Suprapubic skin (tissue), 4 donors: ENCODE measurements at regions not wholly inside any gene's neighbourhood (a gene's known extent, or its start where the extent isn't known, plus 50 kb on each side); places are given as distances from the start of the nearest gene placed in this dataset.

Source experiments
- DNase-seq, 2 donors: peaks; one replicate each; pipeline ENCODE4 v3.0.0-alpha.2; 2019; ENCODE audit warnings: low spot score in 2 of 2
- H3K27ac ChIP-seq: fragments of 200-600 bp; sonication (generic); one replicate; pipeline ENCODE4 v1.5.1; 2019
- H3K27me3 ChIP-seq: fragments of 200-600 bp; sonication (generic); one replicate; pipeline ENCODE4 v1.5.1; 2019
- H3K36me3 ChIP-seq: fragments of 200-600 bp; sonication (generic); one replicate; pipeline ENCODE4 v1.5.1; 2019
- H3K4me1 ChIP-seq: fragments of 200-600 bp; sonication (generic); one replicate; pipeline ENCODE4 v1.5.1; 2019
- H3K4me3 ChIP-seq: fragments of 200-600 bp; sonication (generic); one replicate; pipeline ENCODE4 v1.5.1; 2019; ENCODE audit warnings: mild to moderate bottlenecking
- H3K9me3 ChIP-seq: fragments of 200-600 bp; sonication (generic); one replicate; pipeline ENCODE4 v1.5.1; 2019
- EP300 ChIP-seq: sonication (generic); formaldehyde crosslinking; IDR thresholded peaks from one replicate; pipeline ENCODE4 v1.6.1; 2017; ENCODE audit warnings: antibody characterized with exemption
- POLR2A ChIP-seq, 2 donors: fragments of 450-650 bp; IDR thresholded peaks; one replicate each; pipeline ENCODE4 v1.6.1; 2017; ENCODE audit warnings: antibody characterized with exemption in 2 of 2, mild to moderate bottlenecking in 2 of 2, moderate library complexity in 2 of 2
- POLR2AphosphoS5 ChIP-seq, 3 donors: sonication (generic); formaldehyde crosslinking; IDR thresholded peaks; one replicate each; pipeline ENCODE4 v1.6.1; 2017; ENCODE audit warnings: antibody characterized with exemption in 3 of 3
- WGBS: methylation state at CpG from one replicate; pipeline ENCODE4 v1.1.5; 2018; 5-methylcytosine and 5-hydroxymethylcytosine counted together
- TF ChIP-seq, protein P1 (sequence below), 2 donors: fragments of 200-600 bp in 1 of 2; fragments of 450-650 bp in 1 of 2; sonication (generic) in 1 of 2; IDR thresholded peaks; one replicate each; pipeline ENCODE4 v1.5.1; 2016 to 2019; ENCODE audit warnings: antibody characterized with exemption in 2 of 2, mild to moderate bottlenecking in 1 of 2, moderate library complexity in 1 of 2

- 89% methylated on average over 2 of the region's 2 CpGs for WGBS
- no peak for DNase-seq
- TF ChIP-seq, protein P1, sequence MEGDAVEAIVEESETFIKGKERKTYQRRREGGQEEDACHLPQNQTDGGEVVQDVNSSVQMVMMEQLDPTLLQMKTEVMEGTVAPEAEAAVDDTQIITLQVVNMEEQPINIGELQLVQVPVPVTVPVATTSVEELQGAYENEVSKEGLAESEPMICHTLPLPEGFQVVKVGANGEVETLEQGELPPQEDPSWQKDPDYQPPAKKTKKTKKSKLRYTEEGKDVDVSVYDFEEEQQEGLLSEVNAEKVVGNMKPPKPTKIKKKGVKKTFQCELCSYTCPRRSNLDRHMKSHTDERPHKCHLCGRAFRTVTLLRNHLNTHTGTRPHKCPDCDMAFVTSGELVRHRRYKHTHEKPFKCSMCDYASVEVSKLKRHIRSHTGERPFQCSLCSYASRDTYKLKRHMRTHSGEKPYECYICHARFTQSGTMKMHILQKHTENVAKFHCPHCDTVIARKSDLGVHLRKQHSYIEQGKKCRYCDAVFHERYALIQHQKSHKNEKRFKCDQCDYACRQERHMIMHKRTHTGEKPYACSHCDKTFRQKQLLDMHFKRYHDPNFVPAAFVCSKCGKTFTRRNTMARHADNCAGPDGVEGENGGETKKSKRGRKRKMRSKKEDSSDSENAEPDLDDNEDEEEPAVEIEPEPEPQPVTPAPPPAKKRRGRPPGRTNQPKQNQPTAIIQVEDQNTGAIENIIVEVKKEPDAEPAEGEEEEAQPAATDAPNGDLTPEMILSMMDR (IDR thresholded peaks at IDR 0.05): no peak
- TF ChIP-seq POLR2A (IDR thresholded peaks at IDR 0.05): no peak
- TF ChIP-seq POLR2AphosphoS5 (IDR thresholded peaks at IDR 0.05): no peak
- TF ChIP-seq EP300: no peak
- H3K36me3 ChIP-seq: no peaks in the 10 kb centered on the region
- no peaks in the 10 kb centered on the region for H3K9me3 ChIP-seq
- no peaks in the 10 kb centered on the region for H3K4me1 ChIP-seq
- H3K4me3 ChIP-seq: no peak overlapping the region
- no peak overlapping the region for H3K27ac ChIP-seq
- H3K27me3 ChIP-seq: no peaks in the 10 kb centered on the region
These were observed 253.6 kb upstream of the DIPK2B start for GRCh38 chrX:45454290-45454689.

DNA sequence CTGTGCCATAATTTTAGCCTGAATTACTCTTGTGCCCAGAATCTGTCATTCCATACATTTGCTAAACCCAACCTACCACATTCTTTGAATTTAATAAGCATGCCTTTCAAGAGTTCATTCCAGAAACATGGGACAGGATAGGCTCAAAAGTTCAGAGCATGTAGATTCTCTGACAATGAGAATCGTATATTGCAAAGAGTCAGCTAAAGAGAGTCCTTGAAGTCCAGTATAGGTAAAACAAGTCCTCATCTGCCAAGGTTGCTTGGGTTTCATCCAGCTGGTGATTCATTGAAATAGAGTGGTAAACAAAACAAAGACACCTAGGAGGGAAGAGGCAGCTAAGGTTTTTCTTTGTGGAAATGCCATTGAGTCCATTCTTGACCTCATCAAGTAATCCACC, 249.3 kb upstream of the DIPK2B start:
- WGBS: 43% methylated on average over 1 of the region's 1 CpG
- no peaks in the 10 kb centered on the region for H3K36me3 ChIP-seq
- H3K27me3 ChIP-seq: no peaks in the 10 kb centered on the region
- TF ChIP-seq EP300 (no peak), POLR2A (IDR thresholded peaks at IDR 0.05) (no peak), POLR2AphosphoS5 (IDR thresholded peaks at IDR 0.05) (no peak)
- TF ChIP-seq, protein P1 (IDR thresholded peaks at IDR 0.05): no peak
- no peaks in the 10 kb centered on the region for H3K4me1 ChIP-seq
- H3K9me3 ChIP-seq: no peaks in the 10 kb centered on the region
- DNase-seq: no peak
- no peak overlapping the region for H3K4me3 ChIP-seq
- H3K27ac ChIP-seq: no peak overlapping the region

DNA sequence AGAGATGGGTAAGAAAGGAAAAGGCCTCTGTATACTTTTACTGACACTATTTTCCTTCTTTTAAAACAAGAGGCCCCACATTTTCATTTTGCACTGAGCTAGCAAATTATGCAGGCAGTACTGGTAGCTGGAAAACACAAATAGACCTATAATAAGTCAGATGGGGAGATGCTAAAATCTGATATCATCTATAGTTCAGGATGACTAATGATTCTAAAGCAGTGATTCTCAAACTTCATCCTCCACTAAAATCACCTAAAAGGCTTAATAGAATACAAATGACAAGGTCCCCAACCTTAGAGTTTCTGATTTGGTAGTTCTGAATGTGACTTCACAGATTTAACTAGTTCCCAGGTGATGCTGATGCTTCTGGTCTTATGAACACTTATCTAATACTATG, 247.3 kb upstream of the DIPK2B start:
- no peaks in the 10 kb centered on the region for H3K4me1 ChIP-seq
- H3K27me3 ChIP-seq: no peaks in the 10 kb centered on the region
- H3K27ac ChIP-seq: no peak overlapping the region
- H3K4me3 ChIP-seq: no peak overlapping the region
- H3K9me3 ChIP-seq: no peaks in the 10 kb centered on the region
- DNase-seq: no peak
- no peak for TF ChIP-seq POLR2AphosphoS5 (IDR thresholded peaks at IDR 0.05)
- no peak for TF ChIP-seq POLR2A (IDR thresholded peaks at IDR 0.05)
- TF ChIP-seq EP300: no peak
- no peaks in the 10 kb centered on the region for H3K36me3 ChIP-seq

- TF ChIP-seq POLR2AphosphoS5 (IDR thresholded peaks at IDR 0.05) (no peak), EP300 (no peak), POLR2A (IDR thresholded peaks at IDR 0.05) (no peak)
- TF ChIP-seq, protein P1 (IDR thresholded peaks at IDR 0.05): no peak
- Histone ChIP-seq H3K36me3 (no peaks in the 10 kb centered on the region), H3K4me1 (no peaks in the 10 kb centered on the region), H3K4me3 (no peak overlapping the region), H3K27ac (no peak overlapping the region), H3K9me3 (no peaks in the 10 kb centered on the region), H3K27me3 (no peaks in the 10 kb centered on the region)
- no peak for DNase-seq
These were observed 246.7 kb upstream of the DIPK2B start for GRCh38 chrX:45447331-45447730.

DNA sequence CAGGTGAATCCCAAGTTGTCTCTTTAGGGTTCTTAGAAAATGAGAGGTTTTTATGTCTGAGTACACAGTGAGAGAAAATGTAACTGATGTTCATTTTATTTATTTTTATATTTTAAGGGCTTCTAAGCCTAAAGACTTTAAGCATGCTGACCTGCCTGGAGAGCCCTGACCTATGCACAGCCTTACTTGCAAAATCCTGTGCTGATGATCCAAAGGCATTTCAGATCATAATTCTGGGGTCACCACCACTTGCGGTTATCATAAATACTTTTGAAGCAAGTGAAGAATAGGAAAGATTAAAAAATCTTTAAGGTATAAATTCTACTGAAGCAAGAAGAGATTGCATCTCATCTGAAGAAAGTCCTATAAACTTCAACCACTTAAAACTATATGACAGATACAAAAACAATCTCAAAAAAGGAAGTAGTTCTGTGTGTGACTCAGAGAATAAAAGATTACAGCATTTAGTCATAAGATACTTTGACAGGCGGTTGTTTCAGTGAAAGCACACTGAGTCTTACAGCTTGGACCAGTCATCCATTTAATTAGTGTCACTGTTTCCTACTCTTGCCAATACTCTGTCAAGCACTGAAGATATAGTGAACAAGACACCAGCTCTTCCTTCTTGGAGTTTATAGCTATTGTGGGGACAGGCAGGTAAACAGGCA, 245.2 kb upstream of the DIPK2B start:
- Histone ChIP-seq H3K27ac (no peak overlapping the region), H3K4me3 (no peak overlapping the region), H3K36me3 (no peaks in the 10 kb centered on the region), H3K9me3 (no peaks in the 10 kb centered on the region), H3K4me1 (no peaks in the 10 kb centered on the region), H3K27me3 (no peaks in the 10 kb centered on the region)
- TF ChIP-seq EP300 (no peak), POLR2AphosphoS5 (IDR thresholded peaks at IDR 0.05) (no peak), POLR2A (IDR thresholded peaks at IDR 0.05) (no peak)
- TF ChIP-seq, protein P1 (IDR thresholded peaks at IDR 0.05): no peak
- WGBS: 62% methylated on average over 2 of the region's 2 CpGs
- DNase-seq: no peak

DNA sequence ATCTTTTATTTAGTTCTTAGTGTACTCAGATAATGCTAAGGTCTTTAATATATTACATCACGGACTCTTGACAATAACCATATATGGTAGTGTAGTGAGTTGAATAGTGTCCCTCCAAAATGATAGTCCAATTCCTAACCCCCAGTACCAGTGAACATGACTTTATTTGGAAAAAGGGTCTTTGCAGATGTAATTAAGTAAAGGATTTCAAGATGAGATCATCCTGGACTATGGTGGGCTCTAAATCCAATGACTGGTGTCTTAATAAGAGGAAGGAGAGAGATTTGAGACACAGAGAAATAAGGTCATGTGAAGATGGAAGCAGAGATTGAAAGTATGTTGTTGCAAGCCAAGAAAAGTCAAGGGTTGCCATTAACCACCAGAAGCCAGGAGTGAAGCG, 236.5 kb upstream of the DIPK2B start:
- Histone ChIP-seq H3K9me3 (no peaks in the 10 kb centered on the region), H3K27me3 (no peaks in the 10 kb centered on the region), H3K4me1 (no peaks in the 10 kb centered on the region), H3K36me3 (no peaks in the 10 kb centered on the region), H3K4me3 (no peak overlapping the region), H3K27ac (no peak overlapping the region)
- 79% methylated on average over 2 of the region's 2 CpGs for WGBS
- TF ChIP-seq EP300: no peak
- TF ChIP-seq POLR2A (IDR thresholded peaks at IDR 0.05): no peak
- no peak for TF ChIP-seq POLR2AphosphoS5 (IDR thresholded peaks at IDR 0.05)
- TF ChIP-seq, protein P1 (IDR thresholded peaks at IDR 0.05): no peak
- no peak for DNase-seq
